Stimulated activated CD4-positive, alpha-beta T cell treated with anti-CD3 and anti-CD28 coated beads, TNF-alpha, amount 100 ng/mL, for 4 hours (primary cell): ENCODE measurements at regions not wholly inside any gene's neighbourhood (a gene's known extent, or its start where the extent isn't known, plus 50 kb on each side); places are given as distances from the start of the nearest gene placed in this dataset.
"Not testable (repeated sequence)": the region's sequence is repeated elsewhere in the genome, so short reads cannot be mapped to it uniquely, and the experiment has no call there.

ENCODE experiments used
- DNase-seq, 3 experiments: peaks; one replicate each; pipeline ENCODE4 v3.0.0-alpha.2; 2020; ENCODE audit warnings: low read depth in 3 of 3

DNA sequence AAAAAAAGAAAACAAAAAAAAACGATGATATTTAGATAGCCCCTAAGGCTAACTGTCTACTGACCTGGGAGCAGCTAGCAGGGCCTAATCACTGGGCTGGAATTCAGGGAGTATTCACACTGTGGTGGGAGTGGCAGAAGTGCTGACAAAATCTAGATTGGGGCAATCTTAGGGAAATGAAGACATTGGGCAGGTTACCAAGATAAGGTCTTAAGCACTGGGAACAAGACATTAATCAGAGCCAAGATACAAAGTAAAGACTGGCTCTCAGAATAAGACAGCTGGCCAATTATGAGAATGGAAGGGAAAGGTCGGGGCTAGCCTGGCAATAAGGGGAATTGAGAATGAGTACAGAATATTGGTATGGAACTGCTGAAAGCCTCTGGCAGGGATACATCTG lies 100.2 kb upstream of the GRIA3 start:
- DNase-seq, result no peak

DNA sequence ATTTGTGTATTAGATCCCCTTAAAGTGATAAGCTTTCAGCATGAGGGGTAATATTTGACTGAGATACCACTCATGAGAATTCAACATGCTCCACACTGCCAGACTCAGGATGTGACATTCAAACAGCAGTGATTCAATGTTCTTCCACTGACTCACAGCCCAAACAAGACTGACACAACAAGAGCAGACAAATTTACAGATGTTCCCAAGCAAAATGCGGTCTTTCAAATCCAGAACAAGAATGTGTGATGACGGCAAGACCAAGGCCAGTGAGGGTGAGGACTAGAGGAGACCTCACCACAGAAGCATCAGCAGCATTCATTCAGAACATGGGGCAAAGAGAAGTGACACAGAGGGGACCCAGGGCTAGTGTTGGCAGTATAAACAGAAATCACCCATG lies 99.3 kb upstream of the GRIA3 start:
- DNase-seq, result no peak

DNA sequence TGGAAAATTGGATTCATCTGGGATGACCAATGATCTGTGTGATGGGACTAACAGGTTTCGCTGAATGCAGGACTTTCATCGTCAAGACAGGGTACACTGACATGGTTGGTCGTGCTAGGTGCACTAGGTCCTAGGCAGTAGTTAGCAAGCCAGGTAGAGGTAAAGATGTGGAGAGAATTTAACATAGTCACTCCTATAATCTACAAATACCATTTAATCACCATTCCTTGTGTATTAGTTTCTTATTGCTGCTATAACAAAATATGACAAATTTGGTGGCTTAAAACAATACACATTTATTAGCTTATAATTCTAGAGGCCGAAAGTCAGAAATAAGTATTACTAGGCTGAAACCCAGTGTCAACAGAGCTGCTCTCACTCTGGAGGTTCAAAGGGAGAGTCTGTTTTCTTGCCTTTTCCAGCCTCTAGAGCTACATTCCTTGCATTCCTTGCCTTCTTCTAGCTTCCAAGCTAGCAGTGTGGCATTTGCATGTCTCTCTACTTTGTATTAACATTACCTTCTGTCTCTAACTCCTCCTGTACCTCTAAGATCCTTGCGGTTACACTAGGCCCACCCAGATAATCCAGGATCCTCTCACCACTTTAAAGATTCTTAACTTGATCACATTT lies 98.7 kb upstream of the GRIA3 start:
- DNase-seq, result no peak

DNA sequence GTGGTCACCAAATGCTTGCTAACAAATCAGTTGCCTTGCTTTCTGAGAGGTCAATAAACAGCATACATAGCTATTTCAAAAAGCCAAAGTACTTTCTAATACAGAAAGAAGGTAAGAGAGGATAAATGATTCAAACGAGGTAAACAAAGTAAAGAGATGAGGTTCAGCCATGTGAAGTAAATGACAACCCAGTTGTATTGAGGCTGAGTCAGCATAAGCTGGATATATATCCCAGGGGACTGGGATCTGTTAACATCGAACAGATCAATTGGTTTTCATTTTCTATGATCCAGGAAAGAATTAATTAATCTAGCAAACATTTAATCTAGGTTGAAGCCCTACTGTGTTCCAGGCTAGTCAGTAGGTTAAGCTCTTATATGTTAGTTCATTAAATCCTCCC lies 97.3 kb upstream of the GRIA3 start:
- DNase-seq, result no peak

DNA sequence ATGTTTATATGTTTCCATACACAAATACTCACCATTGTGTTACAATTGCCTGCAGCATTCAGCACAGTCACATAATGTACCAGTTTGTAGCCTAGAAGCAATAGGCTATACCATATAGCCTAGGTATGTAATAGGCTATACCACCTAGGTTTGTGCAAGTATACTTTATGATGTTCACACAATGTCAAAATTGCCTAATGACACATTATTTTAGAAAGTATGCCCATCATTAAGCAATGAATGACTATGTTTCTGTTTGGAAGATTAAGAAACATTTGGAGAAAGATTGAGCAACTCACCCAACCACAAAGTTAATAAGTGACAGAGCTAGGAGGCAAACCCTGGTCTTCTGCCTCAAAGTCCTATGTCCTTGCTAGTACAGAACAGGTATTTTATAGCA lies 96.8 kb upstream of the GRIA3 start:
- DNase-seq, result no peak

DNA sequence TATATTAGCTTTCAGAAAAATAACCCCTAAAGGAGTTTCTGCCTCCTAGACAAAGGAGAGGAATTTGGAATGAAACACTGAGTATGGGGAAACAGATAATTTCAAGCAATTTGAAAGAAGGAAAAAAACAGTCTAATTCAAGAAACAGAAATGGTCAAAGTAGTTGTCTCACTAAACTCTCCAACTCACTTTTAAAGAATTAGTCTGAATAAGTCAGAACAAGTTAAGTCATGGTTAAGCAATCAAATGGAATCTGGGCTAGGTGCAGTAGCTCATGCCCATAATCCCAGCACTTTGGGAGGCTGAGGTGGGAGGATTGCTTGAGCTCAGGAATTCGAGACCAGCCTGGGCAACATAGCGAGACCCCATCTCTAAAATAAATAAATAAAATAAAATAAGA lies 95.7 kb upstream of the GRIA3 start:
- no peak for DNase-seq

DNA sequence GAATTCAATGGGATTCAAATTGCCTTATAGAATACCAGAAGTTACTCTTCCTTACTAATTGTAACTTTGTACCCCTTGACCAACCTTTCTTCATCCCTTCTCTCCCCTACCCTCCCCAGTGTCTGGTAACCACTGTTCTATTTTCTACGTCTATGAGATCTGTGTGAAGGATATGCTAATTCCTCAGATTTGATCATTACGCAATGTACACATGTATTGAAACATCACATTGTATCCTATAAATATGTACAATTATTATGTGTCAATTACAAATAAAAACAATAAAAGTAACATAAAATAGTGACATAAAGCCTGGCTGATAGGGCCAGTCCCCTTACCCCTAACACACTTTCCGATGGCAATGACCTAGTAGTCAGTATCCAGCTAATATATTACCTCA lies 95.1 kb upstream of the GRIA3 start:
- DNase-seq, result no peak

DNA sequence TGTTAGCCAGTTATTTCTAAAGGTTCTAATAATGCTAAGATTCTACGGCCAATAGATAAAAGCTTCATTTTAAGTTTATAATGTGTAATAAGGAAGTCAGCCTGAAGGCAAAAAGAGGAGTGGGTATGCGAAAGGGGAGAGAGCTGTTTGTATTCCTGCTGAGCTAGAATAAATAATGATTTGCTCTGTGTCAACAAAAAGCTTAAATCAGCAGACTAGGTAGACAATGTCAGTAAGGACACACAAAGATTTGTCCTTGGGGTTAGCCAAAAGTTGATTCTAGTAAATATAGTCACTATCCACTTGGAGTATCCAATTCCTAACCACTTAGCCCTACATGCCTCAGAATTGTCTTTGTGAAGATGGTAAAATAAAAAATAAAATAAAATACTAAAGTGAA lies 90.3 kb upstream of the GRIA3 start:
- DNase-seq, result no peak

DNA sequence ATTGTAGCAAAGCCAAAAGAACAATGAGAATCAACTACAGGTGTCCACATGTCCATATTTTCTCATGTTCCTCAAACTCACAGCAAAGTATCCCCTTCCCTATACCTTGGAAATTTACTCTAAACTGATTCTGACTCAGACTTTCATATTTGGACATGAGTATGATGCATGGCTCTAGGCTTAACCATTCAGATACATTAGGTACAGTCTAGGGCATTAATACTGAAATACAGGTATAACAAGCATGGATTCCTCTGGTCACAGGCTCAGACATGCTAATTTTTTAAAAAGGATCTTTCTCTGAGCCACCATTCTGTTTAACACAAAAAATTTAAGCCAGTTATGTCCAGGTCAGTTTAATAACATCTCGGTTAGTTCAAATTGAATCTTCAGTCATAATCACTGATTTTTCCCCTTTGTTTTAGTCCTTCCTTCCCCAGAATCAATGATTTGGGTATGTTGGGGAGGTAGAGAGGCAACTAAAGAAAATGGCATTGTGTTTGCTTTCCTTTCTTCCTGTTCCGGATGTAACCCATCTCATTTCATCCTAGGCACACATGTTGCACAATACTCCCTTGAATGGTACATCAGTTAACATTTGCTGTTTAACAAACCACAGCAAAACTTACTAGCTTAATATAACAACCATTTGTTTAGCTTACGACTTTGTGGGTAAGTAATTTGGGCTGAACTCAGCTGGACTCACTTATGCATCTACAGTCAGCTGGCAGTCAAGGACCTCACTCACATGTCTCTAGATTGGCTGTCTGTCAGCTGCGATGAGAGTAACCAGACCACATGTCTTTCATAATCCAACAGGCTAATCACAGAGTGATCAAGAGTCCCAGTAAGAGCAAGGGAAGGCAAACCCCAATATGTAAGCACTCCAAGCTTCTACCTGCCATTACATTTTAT lies 75.3 kb upstream of the GRIA3 start:
- DNase-seq, result no peak

DNA sequence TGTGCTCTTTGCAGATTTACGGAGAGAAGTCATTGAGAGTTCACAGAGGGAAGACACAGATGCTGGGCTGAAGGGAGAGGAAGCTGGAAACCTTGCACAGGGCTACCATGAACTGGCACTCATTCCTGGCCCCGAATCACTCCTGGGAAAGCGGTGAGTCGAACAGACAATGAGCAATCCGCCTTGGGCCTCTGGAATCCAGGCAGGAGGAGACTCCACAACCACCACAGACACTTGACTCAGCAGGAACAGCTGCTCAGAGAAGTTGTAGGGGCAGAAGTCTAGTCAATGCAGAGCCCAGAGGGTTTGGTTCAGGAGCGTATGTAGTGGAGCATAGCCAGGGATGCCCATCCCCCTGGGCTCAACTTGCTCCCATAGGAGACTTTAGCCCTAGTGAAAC lies 62.8 kb upstream of the GRIA3 start:
- DNase-seq, result no peak

DNA sequence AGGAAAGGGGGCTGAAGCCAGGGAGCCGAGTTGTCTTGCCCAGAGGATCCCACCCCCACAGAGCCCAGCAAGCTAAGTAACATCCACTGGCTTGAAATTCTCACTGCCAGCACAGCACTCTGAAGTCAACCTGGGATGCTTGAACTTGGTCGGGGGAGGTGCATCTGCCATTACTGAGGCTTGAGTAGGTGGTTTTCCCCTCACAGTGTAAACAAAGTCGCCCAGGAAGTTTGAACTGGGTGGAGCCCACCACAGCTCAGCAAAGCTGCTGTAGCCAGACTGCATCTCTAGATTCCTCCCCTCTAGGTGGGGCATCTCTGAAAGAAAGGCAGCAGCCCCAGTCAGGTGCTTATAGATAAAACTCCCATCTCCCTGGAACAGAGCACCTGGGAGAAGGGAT lies 54.3 kb upstream of the GRIA3 start:
- DNase-seq, result not testable (repeated sequence)
